ENCODE measurements at regions not wholly inside any gene's neighbourhood (a gene's known extent, or its start where the extent isn't known, plus 50 kb on each side); places are given as distances from the start of the nearest gene placed in this dataset.

- no peak overlapping the region for H3K4me3 Mint-ChIP-seq
- no peaks in the 10 kb centered on the region for H3K27me3 ChIP-seq (ENCODE audit: control insufficient read depth in 1 of 2, insufficient read depth in 2 of 2, low read length in 2 of 2)
- POLR2A ChIA-PET, result no interaction called here
- no peak overlapping the region for H3K27ac ChIP-seq (ENCODE audit: low read depth in 1 of 2, low read length in 2 of 2)
- no peaks in the 10 kb centered on the region for H3K36me3 Mint-ChIP-seq (ENCODE audit: low read depth)
- H3K9me3 Mint-ChIP-seq, result peaks cover 13% of the 10 kb centered on the region
- no peak for DNase-seq
- TF ChIP-seq CTCF (IDR thresholded peaks at IDR 0.05), result no peak
- no peaks in the 10 kb centered on the region for H3K27me3 Mint-ChIP-seq
- H3K27ac Mint-ChIP-seq, result no peak overlapping the region
- H3K9me3 ChIP-seq (ENCODE audit: control insufficient read depth in 1 of 2, insufficient read depth in 1 of 2, low read length in 2 of 2), result peaks cover 3 to 4% of the 10 kb centered on the region in 2 experiments
- intact Hi-C loops (cut with DNase I, micrococcal nuclease), result no loop called here
- no peaks in the 10 kb centered on the region for H3K36me3 ChIP-seq (ENCODE audit: insufficient read depth, low read length)
- no peak overlapping the region for H3K4me3 ChIP-seq (ENCODE audit: low read length)
- no peak for ATAC-seq (ENCODE audit: poor library complexity)
- CTCF ChIA-PET, result no interaction called here
- H3K4me1 Mint-ChIP-seq (ENCODE audit: low read depth), result no peaks in the 10 kb centered on the region
- H3K4me1 ChIP-seq (ENCODE audit: insufficient read depth, low read length), result no peaks in the 10 kb centered on the region
Measured at GRCh38 chr14:85250414-85251189, 279.3 kb upstream of the FLRT2 start.

DNA sequence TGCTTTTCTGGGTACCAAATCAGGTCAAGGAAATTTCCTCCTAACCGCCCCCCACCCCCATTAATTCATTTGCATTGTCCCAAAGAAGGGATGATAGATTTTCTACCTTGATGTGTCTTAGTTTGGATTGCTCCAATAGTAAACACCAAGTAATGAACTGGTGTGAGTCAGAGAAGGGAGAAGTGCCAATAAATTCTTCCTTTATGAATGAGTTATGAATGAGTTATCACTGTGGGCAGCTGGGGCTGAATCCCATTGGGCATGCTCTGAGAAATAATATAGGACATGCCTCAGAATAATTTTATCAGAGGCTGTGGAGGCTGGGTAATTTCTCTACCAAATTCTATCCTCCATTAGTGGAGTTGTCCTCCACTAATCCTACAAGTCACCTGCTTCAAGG, 277.9 kb upstream of the FLRT2 start:
- no peak for DNase-seq
- Mint-ChIP-seq H3K4me3 (no peak overlapping the region), H3K36me3 (ENCODE audit: low read depth) (no peaks in the 10 kb centered on the region), H3K27ac (no peak overlapping the region), H3K27me3 (no peaks in the 10 kb centered on the region), H3K4me1 (ENCODE audit: low read depth) (no peaks in the 10 kb centered on the region), H3K9me3 (peaks cover 7% of the 10 kb centered on the region)
- Histone ChIP-seq H3K27ac (ENCODE audit: low read depth in 1 of 2, low read length in 2 of 2) (no peak overlapping the region), H3K36me3 (ENCODE audit: insufficient read depth, low read length) (no peaks in the 10 kb centered on the region), H3K4me1 (ENCODE audit: insufficient read depth, low read length) (no peaks in the 10 kb centered on the region), H3K4me3 (ENCODE audit: low read length) (no peak overlapping the region), H3K27me3 (ENCODE audit: control insufficient read depth in 1 of 2, insufficient read depth in 2 of 2, low read length in 2 of 2) (no peaks in the 10 kb centered on the region), H3K9me3 (ENCODE audit: control insufficient read depth in 1 of 2, insufficient read depth in 1 of 2, low read length in 2 of 2) (peaks cover 3 to 8% of the 10 kb centered on the region in 2 experiments)
- CTCF ChIA-PET, result no interaction called here
- ATAC-seq (ENCODE audit: poor library complexity), result no peak
- intact Hi-C loops (cut with DNase I, micrococcal nuclease), result no loop called here
- TF ChIP-seq CTCF (IDR thresholded peaks at IDR 0.05), result no peak
- POLR2A ChIA-PET, result no interaction called here

DNA sequence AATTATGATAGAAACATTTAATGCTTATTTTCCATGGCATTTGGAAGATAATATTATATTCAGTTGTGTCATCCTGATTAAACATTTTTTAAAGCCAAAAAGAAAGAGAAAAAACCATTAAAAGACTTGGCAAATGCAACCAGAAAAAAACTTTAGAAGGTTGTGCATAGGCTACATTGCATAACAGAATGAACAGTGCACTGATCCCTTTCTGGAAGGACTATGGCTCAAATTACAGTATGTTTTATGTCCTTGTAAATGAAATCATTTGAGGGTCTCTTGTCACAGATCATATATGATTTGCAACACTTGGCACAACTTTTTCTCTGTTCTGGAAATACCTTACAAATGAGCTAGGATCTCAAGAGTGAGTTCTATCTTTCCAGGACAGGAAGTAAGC, 275.2 kb upstream of the FLRT2 start:
- Mint-ChIP-seq H3K4me1 (ENCODE audit: low read depth) (no peaks in the 10 kb centered on the region), H3K27me3 (no peaks in the 10 kb centered on the region), H3K36me3 (ENCODE audit: low read depth) (no peaks in the 10 kb centered on the region), H3K4me3 (no peak overlapping the region), H3K27ac (no peak overlapping the region), H3K9me3 (peaks cover 12% of the 10 kb centered on the region)
- TF ChIP-seq CTCF (IDR thresholded peaks at IDR 0.05), result no peak
- ChIA-PET POLR2A (no interaction called here), CTCF (no interaction called here)
- Histone ChIP-seq H3K4me3 (ENCODE audit: low read length) (no peak overlapping the region), H3K27ac (ENCODE audit: low read depth in 1 of 2, low read length in 2 of 2) (no peak overlapping the region), H3K9me3 (ENCODE audit: control insufficient read depth in 1 of 2, insufficient read depth in 1 of 2, low read length in 2 of 2) (peaks cover 0 to 11% of the 10 kb centered on the region in 2 experiments), H3K4me1 (ENCODE audit: insufficient read depth, low read length) (no peaks in the 10 kb centered on the region), H3K36me3 (ENCODE audit: insufficient read depth, low read length) (no peaks in the 10 kb centered on the region), H3K27me3 (ENCODE audit: control insufficient read depth in 1 of 2, insufficient read depth in 2 of 2, low read length in 2 of 2) (no peaks in the 10 kb centered on the region)
- DNase-seq, result no peak
- intact Hi-C loops (cut with DNase I, micrococcal nuclease), result no loop called here
- ATAC-seq (ENCODE audit: poor library complexity), result no peak

All from CD4-positive, alpha-beta T cell (primary cell).